IMR-90 (cell line): ENCODE measurements at regions not wholly inside any gene's neighbourhood (a gene's known extent, or its start where the extent isn't known, plus 50 kb on each side); places are given as distances from the start of the nearest gene placed in this dataset.

ENCODE experiments used
- ATAC-seq: fragments of 200-7000 bp; cut with Tn5 transposase; 2 replicates; pipeline ENCODE4 v1.9.1; 2020; ENCODE audit warnings: low read depth, mild to moderate bottlenecking, moderate library complexity
- BruUV-seq: library from RNA; stranded (reverse); fragments of 400-500 nt; replicated peaks from 2 replicates; lab custom pipeline; 2021; lab: Mats Ljungman, UMichigan
- CTCF ChIA-PET: fragments of 300-600 bp; formaldehyde crosslinking; extraction: SDS; loops from one replicate; lab custom pipeline; 2021; ENCODE audit warnings: antibody characterized with exemption; lab: Yijun Ruan, JAX
- POLR2A ChIA-PET: fragments of 300-600 bp; sonication (Branson Sonifier 250); formaldehyde crosslinking; loops from one replicate; lab custom pipeline; 2022; ENCODE audit warnings: antibody characterized with exemption; ENCODE audit not compliant: unreplicated experiment; lab: Charles Lee
- DNase-seq: peaks from one replicate; pipeline ENCODE4 v3.0.0; 2013
- H2AFZ ChIP-seq: replicated peaks from 2 replicates; pipeline ENCODE3; 2013; ENCODE audit warnings: low read length, mild to moderate bottlenecking; ENCODE audit not compliant: poor library complexity
- H2AK5ac ChIP-seq: 2 replicates; pipeline ENCODE4 v1.6.1; 2013; ENCODE audit warnings: low read depth, low read length, inconsistent platforms
- H2AK9ac ChIP-seq: replicated peaks from 2 replicates; pipeline ENCODE3; 2013; ENCODE audit warnings: mild to moderate bottlenecking, low read depth, low read length, moderate library complexity; ENCODE audit not compliant: poor library complexity
- H2BK120ac ChIP-seq: 2 replicates; pipeline ENCODE4 v1.6.1; 2013; ENCODE audit warnings: low read depth, low read length, inconsistent platforms
- H2BK15ac ChIP-seq: 3 replicates; pipeline ENCODE4 v1.6.1; 2013; ENCODE audit warnings: low read depth, low read length, inconsistent platforms
- H2BK20ac ChIP-seq: 2 replicates; pipeline ENCODE4 v1.6.1; 2013; ENCODE audit warnings: low read depth, mild to moderate bottlenecking, inconsistent platforms, low read length, moderate library complexity
- H2BK5ac ChIP-seq: 2 replicates; pipeline ENCODE4 v1.6.1; 2013; ENCODE audit warnings: mild to moderate bottlenecking, low read depth, low read length, inconsistent platforms; ENCODE audit not compliant: poor library complexity, severe bottlenecking
- H3K14ac ChIP-seq: replicated peaks from 2 replicates; pipeline ENCODE4 v1.6.1; 2013; ENCODE audit warnings: low read depth, low read length, inconsistent platforms
- H3K18ac ChIP-seq: 2 replicates; pipeline ENCODE4 v1.6.1; 2013; ENCODE audit warnings: low read depth, low read length, control low read depth
- H3K23ac ChIP-seq: 2 replicates; pipeline ENCODE4 v1.6.1; 2013; ENCODE audit warnings: low read depth, low read length, inconsistent platforms
- H3K27ac ChIP-seq: 2 replicates; pipeline ENCODE4 v1.5.1; 2013; ENCODE audit warnings: mild to moderate bottlenecking, control low read depth, low read length; ENCODE audit not compliant: insufficient read depth
- H3K27me3 ChIP-seq: 2 replicates; pipeline ENCODE4 v1.6.1; 2013; ENCODE audit warnings: low read length; ENCODE audit not compliant: control insufficient read depth, insufficient read depth
- H3K36me3 ChIP-seq: 2 replicates; pipeline ENCODE4 v1.6.1; 2013; ENCODE audit warnings: low read length, mixed read lengths; ENCODE audit not compliant: control insufficient read depth, insufficient read depth
- H3K4ac ChIP-seq: 2 replicates; pipeline ENCODE4 v1.6.1; 2013; ENCODE audit warnings: low read depth, low read length, inconsistent platforms
- H3K4me1 ChIP-seq: 2 replicates; pipeline ENCODE4 v1.6.1; 2013; ENCODE audit warnings: low read length, mixed read lengths; ENCODE audit not compliant: control insufficient read depth, insufficient read depth
- H3K4me2 ChIP-seq: 2 replicates; pipeline ENCODE4 v1.6.1; 2013; ENCODE audit warnings: low read depth, mild to moderate bottlenecking, control low read depth, low read length, moderate library complexity
- H3K4me3 ChIP-seq: 2 replicates; pipeline ENCODE4 v1.5.1; 2013; ENCODE audit warnings: low read depth, mild to moderate bottlenecking, control low read depth, low read length, moderate library complexity; ENCODE audit not compliant: insufficient read depth
- H3K56ac ChIP-seq: 2 replicates; pipeline ENCODE4 v1.6.1; 2013; ENCODE audit warnings: low read length, inconsistent platforms; ENCODE audit not compliant: insufficient read depth; ENCODE audit errors: extremely low read depth
- H3K79me1 ChIP-seq, 2 experiments: 2 replicates each; pipeline ENCODE4 v1.6.1; 2013; ENCODE audit warnings: low read length in 2 of 2, inconsistent platforms in 1 of 2, low read depth in 1 of 2
- H3K9ac ChIP-seq: 2 replicates; pipeline ENCODE4 v1.6.1; 2013; ENCODE audit warnings: low read depth, low read length, control low read depth
- H3K9me1 ChIP-seq: 2 replicates; pipeline ENCODE4 v1.6.1; 2013; ENCODE audit warnings: low read length, inconsistent platforms; ENCODE audit not compliant: insufficient read depth
- H3K9me3 ChIP-seq: 2 replicates; pipeline ENCODE4 v1.6.1; 2013; ENCODE audit warnings: low read length; ENCODE audit not compliant: control insufficient read depth, insufficient read depth
- H4K20me1 ChIP-seq: 2 replicates; pipeline ENCODE4 v1.6.1; 2013; ENCODE audit warnings: low read length, inconsistent platforms; ENCODE audit not compliant: insufficient read depth
- H4K5ac ChIP-seq: 2 replicates; pipeline ENCODE4 v1.6.1; 2013; ENCODE audit warnings: mild to moderate bottlenecking, low read depth, low read length, control low read depth
- H4K8ac ChIP-seq, 2 experiments: 2 replicates each; pipeline ENCODE4 v1.6.1; 2013; ENCODE audit warnings: low read depth in 2 of 2, low read length in 2 of 2, control low read depth in 1 of 2, inconsistent platforms in 1 of 2
- H4K91ac ChIP-seq: 2 replicates; pipeline ENCODE4 v1.6.1; 2013; ENCODE audit warnings: low read depth, low read length, inconsistent platforms; ENCODE audit not compliant: insufficient read depth
- POLR2A ChIP-seq: IDR thresholded peaks from 2 replicates; pipeline ENCODE4 v1.6.1; 2012; ENCODE audit warnings: mild to moderate bottlenecking, low read depth, low read length
- WGBS, 2 experiments: methylation state at CpG; one replicate each; pipeline versions ENCODE4 v1.1.5 to v1.1.7; 2013; ENCODE audit warnings: missing lambda C conversion rate in 2 of 2; ENCODE audit not compliant: insufficient read length in 1 of 2; ENCODE audit errors: extremely low coverage in 2 of 2; 5-methylcytosine and 5-hydroxymethylcytosine counted together
- dilution Hi-C: fragments of 300-500 bp; cut with HindIII; formaldehyde crosslinking; loops from one replicate; pipeline ENCODE4 v1.14.3; 2018; ENCODE audit warnings: low sequenced_read_pairs; ENCODE audit not compliant: unreplicated experiment
- in situ Hi-C: fragments of 300-500 bp; cut with MboI; formaldehyde crosslinking; loops from 3 replicates; pipeline ENCODE4 v1.14.3; 2019; ENCODE audit warnings: low sequenced_read_pairs, inconsistent platforms, mixed read lengths
- intact Hi-C: fragments of 100-400 bp; cut with micrococcal nuclease; formaldehyde crosslinking; loops from 2 replicates; pipeline ENCODE4 v1.10.0; 2022

DNA sequence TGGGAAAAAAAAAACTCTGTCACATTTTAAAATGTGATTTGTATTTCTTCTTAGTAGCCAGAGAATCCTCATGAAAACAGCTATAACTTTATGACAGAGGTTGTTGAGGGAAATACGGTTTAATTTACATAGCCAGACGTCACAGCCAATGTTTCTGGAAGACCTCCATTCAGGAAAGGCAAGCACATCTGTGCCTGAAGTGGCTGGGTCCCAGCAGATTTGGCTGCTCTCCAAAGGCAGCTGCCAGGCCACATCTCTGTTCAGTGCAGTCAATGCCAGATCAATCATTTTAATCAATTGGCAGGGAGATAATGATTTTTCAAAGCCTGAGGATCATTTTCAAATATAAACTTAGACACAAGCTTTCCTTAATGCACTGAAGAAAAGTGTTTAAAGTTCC is 86.5 kb upstream of the ZIC3 start:
- Histone ChIP-seq H2BK20ac (no peak overlapping the region), H2BK5ac (no peak overlapping the region), H4K5ac (no peak overlapping the region), H3K9me1 (no peaks in the 10 kb centered on the region), H3K79me1 (no peaks in the 10 kb centered on the region), H4K20me1 (no peaks in the 10 kb centered on the region), H3K4me3 (no peak overlapping the region), H2BK120ac (no peak overlapping the region), H4K91ac (no peak overlapping the region), H3K36me3 (no peaks in the 10 kb centered on the region), H2AFZ (no peak overlapping the region), H3K14ac (no peak overlapping the region), H3K4me2 (no peak overlapping the region), H3K27me3 (no peaks in the 10 kb centered on the region), H2AK9ac (no peak overlapping the region), H3K9ac (no peak overlapping the region), H3K4me1 (no peaks in the 10 kb centered on the region), H4K8ac (no peak overlapping the region), H3K23ac (no peak overlapping the region), H3K56ac (no peak overlapping the region), H2AK5ac (no peak overlapping the region), H3K18ac (no peak overlapping the region), H2BK15ac (no peak overlapping the region), H3K27ac (no peak overlapping the region), H3K9me3 (no peaks in the 10 kb centered on the region), H3K4ac (no peak overlapping the region)
- ChIA-PET POLR2A (no interaction called here), CTCF (no interaction called here)
- intact Hi-C loops: no loop called here
- WGBS, 2 experiments: no CpG with 5 or more reads among the region's 2 CpGs
- in situ Hi-C loops: no loop called here
- dilution Hi-C loops: no loop called here
- BruUV-seq: no TSS peak
- no peak for TF ChIP-seq POLR2A
- DNase-seq (no peak), ATAC-seq (no peak)
